ENCODE measurements at regions not wholly inside any gene's neighbourhood (a gene's known extent, or its start where the extent isn't known, plus 50 kb on each side); places are given as distances from the start of the nearest gene placed in this dataset.

DNA sequence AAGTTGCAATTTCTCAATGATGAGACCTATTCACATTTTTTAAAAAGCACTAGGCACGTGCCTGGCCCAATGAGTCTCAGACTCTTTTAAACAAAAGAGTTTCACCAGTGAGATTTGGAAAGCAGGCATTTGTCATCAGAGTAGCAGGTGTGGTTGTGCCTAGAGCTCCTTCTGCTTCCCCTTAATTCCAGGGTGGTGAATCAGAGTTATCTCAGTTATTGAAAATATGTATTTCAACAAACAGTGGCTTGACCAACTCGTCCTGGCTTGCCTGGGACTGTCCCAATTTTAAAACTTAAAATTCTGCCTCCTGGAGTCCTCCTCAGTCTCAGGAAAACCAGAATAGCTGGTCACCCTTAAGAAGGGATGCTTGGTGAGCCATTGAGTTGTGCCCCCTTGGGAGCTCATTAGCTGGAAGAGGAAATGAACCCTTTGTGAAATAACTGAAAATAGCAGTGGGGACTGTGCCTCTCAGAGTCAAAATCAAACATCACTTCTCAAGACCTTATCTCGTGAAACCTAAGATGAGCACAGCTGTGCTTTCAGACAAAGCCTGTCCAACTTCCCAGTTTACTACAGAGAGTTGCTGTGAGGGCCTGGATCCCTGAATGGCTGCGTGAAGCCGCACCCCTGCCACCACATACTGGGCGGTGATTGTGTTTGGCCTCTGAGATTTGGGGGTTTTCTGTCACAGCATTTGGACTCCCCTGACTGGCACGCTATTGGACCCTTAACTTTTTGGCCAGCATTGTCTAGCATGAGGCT, 116.3 kb downstream of the ANKRD60 start:
- H3K27me3 Mint-ChIP-seq (ENCODE audit: low read depth), result peaks cover 14% of the 10 kb centered on the region
- no peak overlapping the region for H3T11ph ChIP-seq (ENCODE audit: low read length)
- no peak overlapping the region for H2AFZ ChIP-seq (ENCODE audit: low read length)
- no CpG with 5 or more reads among the region's 7 CpGs for WGBS (ENCODE audit: extremely low coverage, insufficient read length, low lambda C conversion rate)
- no peaks in the 10 kb centered on the region for H3K79me1 ChIP-seq (ENCODE audit: insufficient read depth, low read depth, low read length, poor library complexity, severe bottlenecking)
- no peak overlapping the region for H3K4me2 ChIP-seq (ENCODE audit: insufficient read depth, insufficient read length, low read length)
- no peak overlapping the region for H3K4ac ChIP-seq (ENCODE audit: low read depth, low read length)
- no peaks in the 10 kb centered on the region; a peak in 1 of 7 replicates for H3K36me3 Mint-ChIP-seq (ENCODE audit: insufficient read depth in 1 of 3, low read depth in 3 of 3)
- H4K8ac ChIP-seq (replicated peaks; ENCODE audit: insufficient read length, low read depth, low read length), result no peak overlapping the region
- peak; percentile 13 for DNase-seq
- H3K79me2 ChIP-seq (ENCODE audit: insufficient read depth, low read length), result no peaks in the 10 kb centered on the region
- no peaks in the 10 kb centered on the region for H3K4me1 Mint-ChIP-seq
- H3K27ac Mint-ChIP-seq, result no peak overlapping the region
- no peak overlapping the region for H2BK5ac ChIP-seq (ENCODE audit: insufficient read length, low read length)
- H2AK5ac ChIP-seq (ENCODE audit: insufficient read length, low read length), result no peak overlapping the region
- no peak overlapping the region for H3K56ac ChIP-seq (ENCODE audit: insufficient read length, low read depth, low read length)
- H4K5ac ChIP-seq (ENCODE audit: insufficient read length, low read depth, low read length), result no peak overlapping the region
- H3K9ac ChIP-seq (ENCODE audit: extremely low read depth, insufficient read length, low read length), result no peak overlapping the region
- H3K4me3 Mint-ChIP-seq, result no peak overlapping the region
- H3K14ac ChIP-seq (ENCODE audit: insufficient read depth, low read length), result no peak overlapping the region
- no peaks in the 10 kb centered on the region for H4K20me1 ChIP-seq (ENCODE audit: control insufficient read depth, insufficient read depth, insufficient read length)
- no peak overlapping the region for H3K23ac ChIP-seq (ENCODE audit: insufficient read length, low read depth, low read length)
- no peaks in the 10 kb centered on the region for H3K9me3 ChIP-seq (ENCODE audit: control insufficient read depth, low read depth, low read length)
- H2BK120ac ChIP-seq (ENCODE audit: low read depth, low read length, poor library complexity, severe bottlenecking), result no peak overlapping the region
- no peaks in the 10 kb centered on the region for H3K4me1 ChIP-seq (ENCODE audit: insufficient read depth, low read length)
- peaks cover under 1 to 2% of the 10 kb centered on the region in 2 experiments; a peak in 3 of 5 replicates for H3K9me3 Mint-ChIP-seq
- no peaks in the 10 kb centered on the region for H3K27me3 ChIP-seq (ENCODE audit: insufficient read depth, low read length)
- no peak overlapping the region for H2BK20ac ChIP-seq (ENCODE audit: low read depth, low read length, poor library complexity, severe bottlenecking)
- TF ChIP-seq, protein P1, sequence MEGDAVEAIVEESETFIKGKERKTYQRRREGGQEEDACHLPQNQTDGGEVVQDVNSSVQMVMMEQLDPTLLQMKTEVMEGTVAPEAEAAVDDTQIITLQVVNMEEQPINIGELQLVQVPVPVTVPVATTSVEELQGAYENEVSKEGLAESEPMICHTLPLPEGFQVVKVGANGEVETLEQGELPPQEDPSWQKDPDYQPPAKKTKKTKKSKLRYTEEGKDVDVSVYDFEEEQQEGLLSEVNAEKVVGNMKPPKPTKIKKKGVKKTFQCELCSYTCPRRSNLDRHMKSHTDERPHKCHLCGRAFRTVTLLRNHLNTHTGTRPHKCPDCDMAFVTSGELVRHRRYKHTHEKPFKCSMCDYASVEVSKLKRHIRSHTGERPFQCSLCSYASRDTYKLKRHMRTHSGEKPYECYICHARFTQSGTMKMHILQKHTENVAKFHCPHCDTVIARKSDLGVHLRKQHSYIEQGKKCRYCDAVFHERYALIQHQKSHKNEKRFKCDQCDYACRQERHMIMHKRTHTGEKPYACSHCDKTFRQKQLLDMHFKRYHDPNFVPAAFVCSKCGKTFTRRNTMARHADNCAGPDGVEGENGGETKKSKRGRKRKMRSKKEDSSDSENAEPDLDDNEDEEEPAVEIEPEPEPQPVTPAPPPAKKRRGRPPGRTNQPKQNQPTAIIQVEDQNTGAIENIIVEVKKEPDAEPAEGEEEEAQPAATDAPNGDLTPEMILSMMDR (conservative IDR thresholded peaks at IDR 0.05), result no peak
- no peak overlapping the region for H2BK15ac ChIP-seq (ENCODE audit: low read depth, low read length)
- H3K27ac ChIP-seq (ENCODE audit: insufficient read length, low read depth, low read length), result no peak overlapping the region
- H3K18ac ChIP-seq (ENCODE audit: insufficient read length, low read depth, low read length), result no peak overlapping the region
- H4K91ac ChIP-seq (ENCODE audit: insufficient read length, low read depth, low read length), result no peak overlapping the region
- no peak overlapping the region for H2BK12ac ChIP-seq (ENCODE audit: insufficient read length, low read depth, low read length)
- no peaks in the 10 kb centered on the region for H3K23me2 ChIP-seq (ENCODE audit: insufficient read length, low read depth, low read length, poor library complexity, severe bottlenecking)
